ENCODE measurements at regions not wholly inside any gene's neighbourhood (a gene's known extent, or its start where the extent isn't known, plus 50 kb on each side); places are given as distances from the start of the nearest gene placed in this dataset.

- H3K4me3 ChIP-seq (ENCODE audit: low read depth, low read length), result no peak overlapping the region
- TF ChIP-seq CTCF (IDR thresholded peaks at IDR 0.05; ENCODE audit: low read depth, low read length), result no peak
- no peak for DNase-seq (ENCODE audit: low read depth, low spot score)
- in situ Hi-C loops (cut with HindIII; ENCODE audit: low sequenced_read_pairs), result no loop called here
Measured at GRCh38 chr10:30725661-30726060, 96.1 kb upstream of the LYZL2 start.

GRCh38 chr10:30724296-30724695, 94.7 kb upstream of the LYZL2 start:
- no peak for TF ChIP-seq CTCF (IDR thresholded peaks at IDR 0.05; ENCODE audit: low read depth, low read length)
- no peak overlapping the region for H3K4me3 ChIP-seq (ENCODE audit: low read depth, low read length)
- DNase-seq (ENCODE audit: low read depth, low spot score), result no peak
- in situ Hi-C loops (cut with HindIII; ENCODE audit: low sequenced_read_pairs), result no loop called here

GRCh38 chr10:30722956-30723620, 93.5 kb upstream of the LYZL2 start:
- no peak for DNase-seq (ENCODE audit: low read depth, low spot score)
- in situ Hi-C loops (cut with HindIII; ENCODE audit: low sequenced_read_pairs), result no loop called here
- no peak overlapping the region for H3K4me3 ChIP-seq (ENCODE audit: low read depth, low read length)
- no peak for TF ChIP-seq CTCF (IDR thresholded peaks at IDR 0.05; ENCODE audit: low read depth, low read length)

- in situ Hi-C loops (cut with HindIII; ENCODE audit: low sequenced_read_pairs), result no loop called here
- H3K4me3 ChIP-seq (ENCODE audit: low read depth, low read length), result no peak overlapping the region
- TF ChIP-seq CTCF (IDR thresholded peaks at IDR 0.05; ENCODE audit: low read depth, low read length), result no peak
- DNase-seq (ENCODE audit: low read depth, low spot score), result no peak
Measured at GRCh38 chr10:30719832-30720231, 90.3 kb upstream of the LYZL2 start.

- DNase-seq (ENCODE audit: low read depth, low spot score), result no peak
- no peak for TF ChIP-seq CTCF (IDR thresholded peaks at IDR 0.05; ENCODE audit: low read depth, low read length)
- in situ Hi-C loops (cut with HindIII; ENCODE audit: low sequenced_read_pairs), result no loop called here
- H3K4me3 ChIP-seq (ENCODE audit: low read depth, low read length), result no peak overlapping the region
Measured at GRCh38 chr10:30709700-30710358, 80.3 kb upstream of the LYZL2 start.

- DNase-seq (ENCODE audit: low read depth, low spot score), result no peak
- in situ Hi-C loops (cut with HindIII; ENCODE audit: low sequenced_read_pairs), result no loop called here
- no peak for TF ChIP-seq CTCF (IDR thresholded peaks at IDR 0.05; ENCODE audit: low read depth, low read length)
- no peak overlapping the region for H3K4me3 ChIP-seq (ENCODE audit: low read depth, low read length)
Measured at GRCh38 chr10:30709229-30709628, 79.7 kb upstream of the LYZL2 start.

Data from astrocyte of the spinal cord (primary cell).